Suprapubic skin (tissue), 4 donors: ENCODE measurements at regions not wholly inside any gene's neighbourhood (a gene's known extent, or its start where the extent isn't known, plus 50 kb on each side); places are given as distances from the start of the nearest gene placed in this dataset.

Experiments
- CTCF ChIP-seq, 2 donors: fragments of 200-600 bp in 1 of 2; fragments of 450-650 bp in 1 of 2; sonication (generic) in 1 of 2; IDR thresholded peaks; one replicate each; pipeline ENCODE4 v1.5.1; 2016 to 2019; ENCODE audit warnings: antibody characterized with exemption in 2 of 2, mild to moderate bottlenecking in 1 of 2, moderate library complexity in 1 of 2
- POLR2A ChIP-seq, 2 donors: fragments of 450-650 bp; IDR thresholded peaks; one replicate each; pipeline ENCODE4 v1.6.1; 2017; ENCODE audit warnings: antibody characterized with exemption in 2 of 2, mild to moderate bottlenecking in 2 of 2, moderate library complexity in 2 of 2
- POLR2AphosphoS5 ChIP-seq, 3 donors: sonication (generic); formaldehyde crosslinking; IDR thresholded peaks; one replicate each; pipeline ENCODE4 v1.6.1; 2017; ENCODE audit warnings: antibody characterized with exemption in 3 of 3

GRCh38 chr12:94074980-94075629 is 73.3 kb upstream of the PLXNC1 start:
- TF ChIP-seq POLR2AphosphoS5 (IDR thresholded peaks at IDR 0.05): peak in 2 of 3 donors; percentile 23 to 49
- peak; percentile 58 to 59 for TF ChIP-seq CTCF (IDR thresholded peaks at IDR 0.05)
- TF ChIP-seq POLR2A (IDR thresholded peaks at IDR 0.05): no peak
